Activated T-helper 17 cell treated with anti-CD3 and anti-CD28 coated beads, Interleukin-2, amount 50 U/mL, for 72 hours (primary cell): ENCODE measurements at regions not wholly inside any gene's neighbourhood (a gene's known extent, or its start where the extent isn't known, plus 50 kb on each side); places are given as distances from the start of the nearest gene placed in this dataset.
"Not testable (repeated sequence)": the region's sequence is repeated elsewhere in the genome, so short reads cannot be mapped to it uniquely, and the experiment has no call there.

Source experiments
- ATAC-seq: fragments of 150-1000 bp; cut with Tn5 transposase; replicated peaks from 2 replicates; pipeline ENCODE4 v1.10.0; 2021; ENCODE audit warnings: mild to moderate bottlenecking, moderate library complexity
- H3K27ac Mint-ChIP-seq: one replicate; pipeline ENCODE4 v1.8.0; 2022; ENCODE audit warnings: mixed read lengths
- H3K27me3 Mint-ChIP-seq: one replicate; pipeline ENCODE4 v1.8.0; 2022; ENCODE audit warnings: mixed read lengths
- H3K36me3 Mint-ChIP-seq: one replicate; pipeline ENCODE4 v1.8.0; 2022; ENCODE audit warnings: low read depth, mild to moderate bottlenecking, mixed read lengths
- H3K4me1 Mint-ChIP-seq: one replicate; pipeline ENCODE4 v1.8.0; 2022; ENCODE audit warnings: mixed read lengths
- H3K4me3 Mint-ChIP-seq: one replicate; pipeline ENCODE4 v1.8.0; 2022; ENCODE audit warnings: mild to moderate bottlenecking, mixed read lengths
- H3K9me3 Mint-ChIP-seq: one replicate; pipeline ENCODE4 v1.8.0; 2022; ENCODE audit warnings: mixed read lengths

GRCh38 chr1:96464522-96464921 is 257.1 kb upstream of the PTBP2 start:
- Mint-ChIP-seq H3K27ac (no peak overlapping the region), H3K36me3 (no peaks in the 10 kb centered on the region), H3K9me3 (no peaks in the 10 kb centered on the region), H3K4me1 (no peaks in the 10 kb centered on the region), H3K27me3 (no peaks in the 10 kb centered on the region), H3K4me3 (no peak overlapping the region)
- ATAC-seq, result no peak

GRCh38 chr1:96464991-96465390 is 256.6 kb upstream of the PTBP2 start:
- H3K27me3 Mint-ChIP-seq, result no peaks in the 10 kb centered on the region
- H3K27ac Mint-ChIP-seq, result no peak overlapping the region
- H3K4me3 Mint-ChIP-seq, result no peak overlapping the region
- no peak for ATAC-seq
- H3K36me3 Mint-ChIP-seq, result no peaks in the 10 kb centered on the region
- no peaks in the 10 kb centered on the region for H3K4me1 Mint-ChIP-seq
- no peaks in the 10 kb centered on the region for H3K9me3 Mint-ChIP-seq

GRCh38 chr1:96465441-96465840 is 256.1 kb upstream of the PTBP2 start:
- Mint-ChIP-seq H3K36me3 (no peaks in the 10 kb centered on the region), H3K4me1 (no peaks in the 10 kb centered on the region), H3K4me3 (no peak overlapping the region), H3K9me3 (no peaks in the 10 kb centered on the region), H3K27ac (no peak overlapping the region), H3K27me3 (no peaks in the 10 kb centered on the region)
- ATAC-seq, result no peak

- Mint-ChIP-seq H3K4me3 (no peak overlapping the region), H3K36me3 (no peaks in the 10 kb centered on the region), H3K9me3 (no peaks in the 10 kb centered on the region), H3K4me1 (no peaks in the 10 kb centered on the region), H3K27me3 (no peaks in the 10 kb centered on the region), H3K27ac (no peak overlapping the region)
- no peak for ATAC-seq
Measured at GRCh38 chr1:96466842-96467241, 254.7 kb upstream of the PTBP2 start.

GRCh38 chr1:96469726-96470125 is 251.9 kb upstream of the PTBP2 start:
- ATAC-seq, result not testable (repeated sequence)

GRCh38 chr1:96472471-96472870 is 249.1 kb upstream of the PTBP2 start:
- H3K27ac Mint-ChIP-seq, result no peak overlapping the region
- no peaks in the 10 kb centered on the region for H3K9me3 Mint-ChIP-seq
- H3K4me3 Mint-ChIP-seq, result no peak overlapping the region
- no peak for ATAC-seq
- H3K36me3 Mint-ChIP-seq, result no peaks in the 10 kb centered on the region
- no peaks in the 10 kb centered on the region for H3K4me1 Mint-ChIP-seq
- H3K27me3 Mint-ChIP-seq, result peaks cover 3% of the 10 kb centered on the region

More at GRCh38 chr1:96469726-96470125, 251.9 kb upstream of the PTBP2 start:
- H3K9me3 Mint-ChIP-seq, H3K4me3 Mint-ChIP-seq, H3K27ac Mint-ChIP-seq, H3K27me3 Mint-ChIP-seq, H3K4me1 Mint-ChIP-seq, H3K36me3 Mint-ChIP-seq: not testable (repeated sequence)

GRCh38 chr1:96473791-96474434 is 247.7 kb upstream of the PTBP2 start:
- no peak for ATAC-seq
- Mint-ChIP-seq H3K27ac (no peak overlapping the region), H3K4me1 (no peaks in the 10 kb centered on the region), H3K36me3 (no peaks in the 10 kb centered on the region), H3K4me3 (no peak overlapping the region), H3K9me3 (no peaks in the 10 kb centered on the region), H3K27me3 (peaks cover 3% of the 10 kb centered on the region)

- no peak overlapping the region for H3K4me3 Mint-ChIP-seq
- H3K4me1 Mint-ChIP-seq, result no peaks in the 10 kb centered on the region
- peaks cover 3% of the 10 kb centered on the region for H3K27me3 Mint-ChIP-seq
- H3K36me3 Mint-ChIP-seq, result no peaks in the 10 kb centered on the region
- H3K27ac Mint-ChIP-seq, result no peak overlapping the region
- ATAC-seq, result no peak
- no peaks in the 10 kb centered on the region for H3K9me3 Mint-ChIP-seq
Measured at GRCh38 chr1:96474985-96475743, 246.4 kb upstream of the PTBP2 start.

GRCh38 chr1:96475903-96476302 is 245.7 kb upstream of the PTBP2 start:
- peaks cover 3% of the 10 kb centered on the region for H3K27me3 Mint-ChIP-seq
- ATAC-seq, result no peak
- H3K4me3 Mint-ChIP-seq, result no peak overlapping the region
- no peaks in the 10 kb centered on the region for H3K9me3 Mint-ChIP-seq
- no peak overlapping the region for H3K27ac Mint-ChIP-seq
- no peaks in the 10 kb centered on the region for H3K36me3 Mint-ChIP-seq
- no peaks in the 10 kb centered on the region for H3K4me1 Mint-ChIP-seq

- Mint-ChIP-seq H3K4me3 (no peak overlapping the region), H3K36me3 (no peaks in the 10 kb centered on the region), H3K4me1 (no peaks in the 10 kb centered on the region), H3K27me3 (peaks cover 3% of the 10 kb centered on the region), H3K9me3 (no peaks in the 10 kb centered on the region), H3K27ac (no peak overlapping the region)
- ATAC-seq, result no peak
Measured at GRCh38 chr1:96478228-96478627, 243.4 kb upstream of the PTBP2 start.

GRCh38 chr1:96481409-96481808 is 240.2 kb upstream of the PTBP2 start:
- no peaks in the 10 kb centered on the region for H3K27me3 Mint-ChIP-seq
- H3K9me3 Mint-ChIP-seq, result no peaks in the 10 kb centered on the region
- no peak overlapping the region for H3K4me3 Mint-ChIP-seq
- ATAC-seq, result no peak
- no peak overlapping the region for H3K27ac Mint-ChIP-seq
- H3K4me1 Mint-ChIP-seq, result no peaks in the 10 kb centered on the region
- H3K36me3 Mint-ChIP-seq, result no peaks in the 10 kb centered on the region

- no peak for ATAC-seq
- Mint-ChIP-seq H3K4me1 (no peaks in the 10 kb centered on the region), H3K27ac (no peak overlapping the region), H3K36me3 (no peaks in the 10 kb centered on the region), H3K27me3 (no peaks in the 10 kb centered on the region), H3K9me3 (no peaks in the 10 kb centered on the region), H3K4me3 (no peak overlapping the region)
Measured at GRCh38 chr1:96482616-96483015, 239.0 kb upstream of the PTBP2 start.

- Mint-ChIP-seq H3K4me1 (no peaks in the 10 kb centered on the region), H3K27ac (no peak overlapping the region), H3K4me3 (no peak overlapping the region), H3K36me3 (no peaks in the 10 kb centered on the region), H3K9me3 (no peaks in the 10 kb centered on the region), H3K27me3 (peaks cover 3% of the 10 kb centered on the region)
- ATAC-seq, result no peak
Measured at GRCh38 chr1:96487394-96487793, 234.2 kb upstream of the PTBP2 start.

- Mint-ChIP-seq H3K27me3 (peaks cover 3% of the 10 kb centered on the region), H3K36me3 (no peaks in the 10 kb centered on the region), H3K27ac (no peak overlapping the region), H3K9me3 (no peaks in the 10 kb centered on the region), H3K4me1 (no peaks in the 10 kb centered on the region), H3K4me3 (no peak overlapping the region)
- ATAC-seq, result no peak
Measured at GRCh38 chr1:96487971-96488370, 233.6 kb upstream of the PTBP2 start.

GRCh38 chr1:96488777-96489176 is 232.8 kb upstream of the PTBP2 start:
- no peak overlapping the region for H3K27ac Mint-ChIP-seq
- no peaks in the 10 kb centered on the region for H3K4me1 Mint-ChIP-seq
- no peak for ATAC-seq
- no peaks in the 10 kb centered on the region for H3K36me3 Mint-ChIP-seq
- H3K9me3 Mint-ChIP-seq, result no peaks in the 10 kb centered on the region
- H3K4me3 Mint-ChIP-seq, result no peak overlapping the region
- H3K27me3 Mint-ChIP-seq, result peaks cover 3% of the 10 kb centered on the region
